ENCODE measurements at regions not wholly inside any gene's neighbourhood (a gene's known extent, or its start where the extent isn't known, plus 50 kb on each side); places are given as distances from the start of the nearest gene placed in this dataset.

DNA sequence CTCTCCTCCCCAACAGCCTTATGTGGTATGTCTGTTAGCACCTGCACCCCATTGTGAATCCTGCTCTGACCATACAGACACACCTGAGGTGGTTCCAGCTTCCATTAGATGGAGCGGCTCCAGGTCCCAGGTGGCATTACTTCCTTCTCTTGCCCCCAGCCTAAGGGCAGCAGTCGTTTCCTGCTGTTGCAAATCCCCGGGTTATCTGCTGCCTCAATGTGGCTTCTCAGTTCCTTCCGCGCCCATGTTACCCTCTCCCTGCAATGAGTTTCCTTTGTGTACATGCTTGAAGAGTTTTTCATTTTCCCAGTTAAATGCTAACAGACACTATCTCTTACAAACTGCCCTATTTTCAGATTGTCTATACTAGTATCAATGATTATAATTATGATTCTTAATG, 62.8 kb upstream of the PRKCQ start:
- DNase-seq (ENCODE audit: insufficient read length, low spot score, missing footprints), result no peak
- Histone ChIP-seq H3K79me2 (ENCODE audit: insufficient read depth, low read length) (no peaks in the 10 kb centered on the region), H4K20me1 (ENCODE audit: insufficient read depth, low read length) (no peaks in the 10 kb centered on the region), H3K4me2 (ENCODE audit: insufficient read depth, low read length) (no peak overlapping the region), H3K9me3 (ENCODE audit: low read depth, low read length) (no peaks in the 10 kb centered on the region), H3K36me3 (ENCODE audit: insufficient read depth, low read length) (no peaks in the 10 kb centered on the region), H3K4me1 (ENCODE audit: insufficient read depth, low read length) (no peaks in the 10 kb centered on the region), H2AFZ (ENCODE audit: low read length) (no peak overlapping the region), H3K27me3 (ENCODE audit: insufficient read depth, low read length) (no peaks in the 10 kb centered on the region), H3K4me3 (ENCODE audit: insufficient read depth, low read length) (no peak overlapping the region), H3K27ac (ENCODE audit: low read depth, low read length) (no peak overlapping the region)
- TF ChIP-seq, protein P1, sequence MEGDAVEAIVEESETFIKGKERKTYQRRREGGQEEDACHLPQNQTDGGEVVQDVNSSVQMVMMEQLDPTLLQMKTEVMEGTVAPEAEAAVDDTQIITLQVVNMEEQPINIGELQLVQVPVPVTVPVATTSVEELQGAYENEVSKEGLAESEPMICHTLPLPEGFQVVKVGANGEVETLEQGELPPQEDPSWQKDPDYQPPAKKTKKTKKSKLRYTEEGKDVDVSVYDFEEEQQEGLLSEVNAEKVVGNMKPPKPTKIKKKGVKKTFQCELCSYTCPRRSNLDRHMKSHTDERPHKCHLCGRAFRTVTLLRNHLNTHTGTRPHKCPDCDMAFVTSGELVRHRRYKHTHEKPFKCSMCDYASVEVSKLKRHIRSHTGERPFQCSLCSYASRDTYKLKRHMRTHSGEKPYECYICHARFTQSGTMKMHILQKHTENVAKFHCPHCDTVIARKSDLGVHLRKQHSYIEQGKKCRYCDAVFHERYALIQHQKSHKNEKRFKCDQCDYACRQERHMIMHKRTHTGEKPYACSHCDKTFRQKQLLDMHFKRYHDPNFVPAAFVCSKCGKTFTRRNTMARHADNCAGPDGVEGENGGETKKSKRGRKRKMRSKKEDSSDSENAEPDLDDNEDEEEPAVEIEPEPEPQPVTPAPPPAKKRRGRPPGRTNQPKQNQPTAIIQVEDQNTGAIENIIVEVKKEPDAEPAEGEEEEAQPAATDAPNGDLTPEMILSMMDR (IDR thresholded peaks at IDR 0.05; ENCODE audit: extremely low read depth, low read depth, low read length), result no peak

DNA sequence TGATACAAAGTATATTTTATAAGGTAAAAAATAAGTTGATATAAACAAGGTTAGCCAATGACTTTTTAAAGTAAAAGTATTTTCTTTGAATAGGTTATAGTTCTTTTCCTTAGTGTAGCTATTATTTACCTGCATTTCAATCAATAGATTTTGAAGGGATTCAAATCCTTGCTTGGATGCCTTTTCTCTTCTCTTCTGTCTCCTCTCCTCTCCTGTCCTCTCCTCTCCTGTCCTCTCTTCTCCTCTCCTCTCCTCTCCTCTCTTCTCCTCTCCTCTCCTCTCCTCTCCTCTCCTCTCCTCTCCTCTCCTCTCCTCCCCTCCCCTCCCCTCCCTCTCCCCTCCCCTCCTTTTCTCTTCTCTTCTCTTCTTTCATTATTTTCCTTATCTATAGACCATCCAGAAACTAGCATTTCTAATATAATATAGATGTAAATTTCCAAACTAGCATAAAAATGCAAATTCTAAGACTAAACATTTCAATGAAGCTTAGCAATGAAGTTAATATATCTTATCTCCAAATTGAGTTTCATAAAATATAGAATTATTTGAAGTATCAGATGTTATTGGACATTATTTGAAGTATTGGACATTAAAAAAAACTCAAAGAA, 60.5 kb upstream of the PRKCQ start:
- H3K79me2 ChIP-seq (ENCODE audit: insufficient read depth, low read length), result no peaks in the 10 kb centered on the region
- DNase-seq (ENCODE audit: insufficient read length, low spot score, missing footprints), result no peak

DNA sequence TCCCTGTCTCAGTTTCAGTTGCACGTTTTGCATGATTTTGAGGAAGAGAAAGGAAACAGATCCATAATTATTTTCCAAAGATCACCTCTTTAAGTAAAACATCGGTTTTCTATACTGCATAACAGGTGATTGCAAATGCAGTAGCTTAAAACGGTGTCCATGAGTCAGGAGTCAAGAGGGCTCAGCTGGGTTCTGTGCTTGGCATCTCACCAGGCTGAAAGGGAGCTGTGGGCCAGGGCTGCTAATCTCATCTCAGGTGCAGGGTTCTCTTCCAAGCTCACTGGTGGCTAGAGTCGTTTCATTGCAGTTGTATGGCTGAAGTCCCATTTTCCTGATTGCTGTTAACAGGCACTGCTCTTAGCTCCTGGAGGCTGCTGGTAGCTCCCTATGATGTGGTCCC, 57.0 kb upstream of the PRKCQ start:
- H3K4me2 ChIP-seq (ENCODE audit: insufficient read depth, low read length), result no peak overlapping the region
- H3K27ac ChIP-seq (ENCODE audit: low read depth, low read length), result no peak overlapping the region
- TF ChIP-seq, protein P1 (IDR thresholded peaks at IDR 0.05; ENCODE audit: extremely low read depth, low read depth, low read length), result no peak
- no peak for DNase-seq (ENCODE audit: insufficient read length, low spot score, missing footprints)
- H4K20me1 ChIP-seq (ENCODE audit: insufficient read depth, low read length), result no peaks in the 10 kb centered on the region
- H3K27me3 ChIP-seq (ENCODE audit: insufficient read depth, low read length), result no peaks in the 10 kb centered on the region
- H3K4me1 ChIP-seq (ENCODE audit: insufficient read depth, low read length), result no peaks in the 10 kb centered on the region
- no peaks in the 10 kb centered on the region for H3K36me3 ChIP-seq (ENCODE audit: insufficient read depth, low read length)
- H2AFZ ChIP-seq (ENCODE audit: low read length), result no peak overlapping the region
- no peaks in the 10 kb centered on the region for H3K79me2 ChIP-seq (ENCODE audit: insufficient read depth, low read length)
- no peak overlapping the region for H3K4me3 ChIP-seq (ENCODE audit: insufficient read depth, low read length)
- no peaks in the 10 kb centered on the region for H3K9me3 ChIP-seq (ENCODE audit: low read depth, low read length)

More for the DNA sequence above, 60.5 kb upstream of the PRKCQ start:
- TF ChIP-seq, protein P1 (IDR thresholded peaks at IDR 0.05; ENCODE audit: extremely low read depth, low read depth, low read length), result no peak
- H3K27ac ChIP-seq (ENCODE audit: low read depth, low read length), result no peak overlapping the region
- no peaks in the 10 kb centered on the region for H3K4me1 ChIP-seq (ENCODE audit: insufficient read depth, low read length)
- no peaks in the 10 kb centered on the region for H3K9me3 ChIP-seq (ENCODE audit: low read depth, low read length)
- H3K27me3 ChIP-seq (ENCODE audit: insufficient read depth, low read length), result no peaks in the 10 kb centered on the region
- H4K20me1 ChIP-seq (ENCODE audit: insufficient read depth, low read length), result no peaks in the 10 kb centered on the region
- no peak overlapping the region for H2AFZ ChIP-seq (ENCODE audit: low read length)
- no peaks in the 10 kb centered on the region for H3K36me3 ChIP-seq (ENCODE audit: insufficient read depth, low read length)
- no peak overlapping the region for H3K4me2 ChIP-seq (ENCODE audit: insufficient read depth, low read length)
- H3K4me3 ChIP-seq (ENCODE audit: insufficient read depth, low read length), result no peak overlapping the region

DNA sequence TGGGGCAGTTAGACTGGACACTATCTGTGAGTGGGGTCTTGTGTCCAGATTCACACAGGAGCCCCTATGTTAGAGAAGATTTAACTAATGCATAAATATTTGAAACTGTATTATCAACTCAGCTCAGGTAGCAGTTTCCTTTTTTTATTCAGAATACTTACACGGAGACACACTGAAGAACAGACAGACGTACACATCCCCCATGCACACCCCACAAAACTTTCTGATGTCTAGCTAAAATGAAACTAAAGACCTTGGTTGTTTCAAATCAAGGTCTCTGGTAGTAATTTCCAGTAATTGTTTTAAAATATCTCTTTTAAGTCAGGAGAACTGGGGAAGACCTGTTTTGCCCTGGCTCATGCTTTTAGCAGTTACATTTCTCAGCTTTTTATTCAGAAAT, 55.7 kb upstream of the PRKCQ start:
- no peaks in the 10 kb centered on the region for H3K4me1 ChIP-seq (ENCODE audit: insufficient read depth, low read length)
- TF ChIP-seq, protein P1 (IDR thresholded peaks at IDR 0.05; ENCODE audit: extremely low read depth, low read depth, low read length), result no peak
- no peaks in the 10 kb centered on the region for H4K20me1 ChIP-seq (ENCODE audit: insufficient read depth, low read length)
- H3K79me2 ChIP-seq (ENCODE audit: insufficient read depth, low read length), result no peaks in the 10 kb centered on the region
- DNase-seq (ENCODE audit: insufficient read length, low spot score, missing footprints), result no peak
- H3K27ac ChIP-seq (ENCODE audit: low read depth, low read length), result no peak overlapping the region
- no peaks in the 10 kb centered on the region for H3K27me3 ChIP-seq (ENCODE audit: insufficient read depth, low read length)
- H3K4me2 ChIP-seq (ENCODE audit: insufficient read depth, low read length), result no peak overlapping the region
- no peak overlapping the region for H3K4me3 ChIP-seq (ENCODE audit: insufficient read depth, low read length)
- no peaks in the 10 kb centered on the region for H3K36me3 ChIP-seq (ENCODE audit: insufficient read depth, low read length)
- H3K9me3 ChIP-seq (ENCODE audit: low read depth, low read length), result no peaks in the 10 kb centered on the region
- H2AFZ ChIP-seq (ENCODE audit: low read length), result no peak overlapping the region

All from osteoblast (primary cell).